WTC11 (cell line): ENCODE measurements at regions not wholly inside any gene's neighbourhood (a gene's known extent, or its start where the extent isn't known, plus 50 kb on each side); places are given as distances from the start of the nearest gene placed in this dataset.

ENCODE experiments used
- CREB1 ChIP-seq: sonication (generic); formaldehyde crosslinking; IDR thresholded peaks from 2 replicates; pipeline ENCODE4 v1.8.0; 2023; ENCODE audit warnings: mild to moderate bottlenecking, missing genetic modification reagents
- CTCF ChIP-seq: fragments of 200-600 bp; IDR thresholded peaks from 2 replicates; pipeline ENCODE4 v1.8.0; 2022; ENCODE audit warnings: antibody characterized with exemption
- KAT7 ChIP-seq: sonication (generic); formaldehyde crosslinking; IDR thresholded peaks from 2 replicates; pipeline ENCODE4 v1.8.1; 2023; ENCODE audit warnings: missing genetic modification reagents, mild to moderate bottlenecking, borderline replicate concordance
- TEAD4 ChIP-seq: sonication (generic); formaldehyde crosslinking; IDR thresholded peaks from 2 replicates; pipeline ENCODE4 v1.8.0; 2022; ENCODE audit warnings: mild to moderate bottlenecking, missing genetic modification reagents
- ZSCAN18 ChIP-seq: fragments of 250-450 bp; sonication (Bioruptor Pico); IDR thresholded peaks from 2 replicates; pipeline ENCODE4 v2.1.2; 2022; ENCODE audit warnings: mild to moderate bottlenecking, moderate library complexity
- TF ChIP-seq, protein P1 (sequence below): sonication (generic); formaldehyde crosslinking; conservative IDR thresholded peaks from 2 replicates; pipeline ENCODE4 v1.8.1; 2023; ENCODE audit warnings: mild to moderate bottlenecking, low read depth, missing genetic modification reagents, moderate library complexity
- TF ChIP-seq, protein P2 (sequence below): sonication (generic); formaldehyde crosslinking; IDR thresholded peaks from 2 replicates; pipeline ENCODE4 v1.8.0; 2023; ENCODE audit warnings: missing genetic modification reagents, mild to moderate bottlenecking, borderline replicate concordance

GRCh38 chr1:96660503-96660902 is 61.1 kb upstream of the PTBP2 start:
- TF ChIP-seq CTCF = no peak
- no peak for TF ChIP-seq KAT7
- TF ChIP-seq, protein P1, sequence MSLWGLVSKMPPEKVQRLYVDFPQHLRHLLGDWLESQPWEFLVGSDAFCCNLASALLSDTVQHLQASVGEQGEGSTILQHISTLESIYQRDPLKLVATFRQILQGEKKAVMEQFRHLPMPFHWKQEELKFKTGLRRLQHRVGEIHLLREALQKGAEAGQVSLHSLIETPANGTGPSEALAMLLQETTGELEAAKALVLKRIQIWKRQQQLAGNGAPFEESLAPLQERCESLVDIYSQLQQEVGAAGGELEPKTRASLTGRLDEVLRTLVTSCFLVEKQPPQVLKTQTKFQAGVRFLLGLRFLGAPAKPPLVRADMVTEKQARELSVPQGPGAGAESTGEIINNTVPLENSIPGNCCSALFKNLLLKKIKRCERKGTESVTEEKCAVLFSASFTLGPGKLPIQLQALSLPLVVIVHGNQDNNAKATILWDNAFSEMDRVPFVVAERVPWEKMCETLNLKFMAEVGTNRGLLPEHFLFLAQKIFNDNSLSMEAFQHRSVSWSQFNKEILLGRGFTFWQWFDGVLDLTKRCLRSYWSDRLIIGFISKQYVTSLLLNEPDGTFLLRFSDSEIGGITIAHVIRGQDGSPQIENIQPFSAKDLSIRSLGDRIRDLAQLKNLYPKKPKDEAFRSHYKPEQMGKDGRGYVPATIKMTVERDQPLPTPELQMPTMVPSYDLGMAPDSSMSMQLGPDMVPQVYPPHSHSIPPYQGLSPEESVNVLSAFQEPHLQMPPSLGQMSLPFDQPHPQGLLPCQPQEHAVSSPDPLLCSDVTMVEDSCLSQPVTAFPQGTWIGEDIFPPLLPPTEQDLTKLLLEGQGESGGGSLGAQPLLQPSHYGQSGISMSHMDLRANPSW (CRISPR knock-in tag) = no peak
- TF ChIP-seq CREB1 (CRISPR knock-in tag) = no peak
- TF ChIP-seq TEAD4 (CRISPR knock-in tag) = no peak
- TF ChIP-seq ZSCAN18 (CRISPR knock-in tag) = no peak
- TF ChIP-seq, protein P2, sequence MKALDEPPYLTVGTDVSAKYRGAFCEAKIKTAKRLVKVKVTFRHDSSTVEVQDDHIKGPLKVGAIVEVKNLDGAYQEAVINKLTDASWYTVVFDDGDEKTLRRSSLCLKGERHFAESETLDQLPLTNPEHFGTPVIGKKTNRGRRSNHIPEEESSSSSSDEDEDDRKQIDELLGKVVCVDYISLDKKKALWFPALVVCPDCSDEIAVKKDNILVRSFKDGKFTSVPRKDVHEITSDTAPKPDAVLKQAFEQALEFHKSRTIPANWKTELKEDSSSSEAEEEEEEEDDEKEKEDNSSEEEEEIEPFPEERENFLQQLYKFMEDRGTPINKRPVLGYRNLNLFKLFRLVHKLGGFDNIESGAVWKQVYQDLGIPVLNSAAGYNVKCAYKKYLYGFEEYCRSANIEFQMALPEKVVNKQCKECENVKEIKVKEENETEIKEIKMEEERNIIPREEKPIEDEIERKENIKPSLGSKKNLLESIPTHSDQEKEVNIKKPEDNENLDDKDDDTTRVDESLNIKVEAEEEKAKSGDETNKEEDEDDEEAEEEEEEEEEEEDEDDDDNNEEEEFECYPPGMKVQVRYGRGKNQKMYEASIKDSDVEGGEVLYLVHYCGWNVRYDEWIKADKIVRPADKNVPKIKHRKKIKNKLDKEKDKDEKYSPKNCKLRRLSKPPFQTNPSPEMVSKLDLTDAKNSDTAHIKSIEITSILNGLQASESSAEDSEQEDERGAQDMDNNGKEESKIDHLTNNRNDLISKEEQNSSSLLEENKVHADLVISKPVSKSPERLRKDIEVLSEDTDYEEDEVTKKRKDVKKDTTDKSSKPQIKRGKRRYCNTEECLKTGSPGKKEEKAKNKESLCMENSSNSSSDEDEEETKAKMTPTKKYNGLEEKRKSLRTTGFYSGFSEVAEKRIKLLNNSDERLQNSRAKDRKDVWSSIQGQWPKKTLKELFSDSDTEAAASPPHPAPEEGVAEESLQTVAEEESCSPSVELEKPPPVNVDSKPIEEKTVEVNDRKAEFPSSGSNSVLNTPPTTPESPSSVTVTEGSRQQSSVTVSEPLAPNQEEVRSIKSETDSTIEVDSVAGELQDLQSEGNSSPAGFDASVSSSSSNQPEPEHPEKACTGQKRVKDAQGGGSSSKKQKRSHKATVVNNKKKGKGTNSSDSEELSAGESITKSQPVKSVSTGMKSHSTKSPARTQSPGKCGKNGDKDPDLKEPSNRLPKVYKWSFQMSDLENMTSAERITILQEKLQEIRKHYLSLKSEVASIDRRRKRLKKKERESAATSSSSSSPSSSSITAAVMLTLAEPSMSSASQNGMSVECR = no peak
